HEK293 (cell line): ENCODE measurements at regions not wholly inside any gene's neighbourhood (a gene's known extent, or its start where the extent isn't known, plus 50 kb on each side); places are given as distances from the start of the nearest gene placed in this dataset.

Source experiments
- ATF2 ChIP-seq: fragments of 450-650 bp; formaldehyde crosslinking; IDR thresholded peaks from 2 replicates; pipeline ENCODE4 v1.5.1; 2016; ENCODE audit warnings: missing biosample characterization, missing genetic modification characterization, low read depth
- GLI4 ChIP-seq: fragments of 450-650 bp; formaldehyde crosslinking; IDR thresholded peaks from 2 replicates; pipeline ENCODE4 v1.5.1; 2016; ENCODE audit warnings: missing biosample characterization, missing genetic modification characterization
- SETDB1 ChIP-seq: IDR thresholded peaks from one replicate; pipeline ENCODE4 v1.6.1; 2017; ENCODE audit warnings: mild to moderate bottlenecking, low read length, moderate library complexity, mixed read lengths; ENCODE audit not compliant: insufficient read length
- ZBTB1 ChIP-seq: fragments of 450-650 bp; formaldehyde crosslinking; IDR thresholded peaks from 2 replicates; pipeline ENCODE4 v1.5.1; 2016; ENCODE audit warnings: missing biosample characterization, missing genetic modification characterization
- ZBTB17 ChIP-seq: fragments of 450-650 bp; formaldehyde crosslinking; IDR thresholded peaks from 2 replicates; pipeline ENCODE4 v1.5.1; 2016; ENCODE audit warnings: missing biosample characterization, missing genetic modification characterization
- ZBTB26 ChIP-seq: fragments of 450-650 bp; formaldehyde crosslinking; optimal IDR thresholded peaks from 2 replicates; pipeline ENCODE3; 2016; ENCODE audit warnings: missing biosample characterization, mild to moderate bottlenecking, missing genetic modification characterization
- ZFP3 ChIP-seq: fragments of 450-650 bp; formaldehyde crosslinking; IDR thresholded peaks from 2 replicates; pipeline ENCODE4 v1.5.1; 2016; ENCODE audit warnings: low read depth, missing biosample characterization, missing genetic modification characterization
- ZNF140 ChIP-seq: fragments of 450-650 bp; formaldehyde crosslinking; IDR thresholded peaks from 2 replicates; pipeline ENCODE4 v1.5.1; 2016; ENCODE audit warnings: missing biosample characterization, missing genetic modification characterization
- ZNF354C ChIP-seq: fragments of 450-650 bp; formaldehyde crosslinking; IDR thresholded peaks from 2 replicates; pipeline ENCODE4 v1.5.1; 2016; ENCODE audit warnings: missing biosample characterization, missing genetic modification characterization, low read depth, borderline replicate concordance
- ZNF701 ChIP-seq: fragments of 450-650 bp; formaldehyde crosslinking; IDR thresholded peaks from 2 replicates; pipeline ENCODE4 v1.5.1; 2016; ENCODE audit warnings: missing biosample characterization, missing genetic modification characterization
- ZNF792 ChIP-seq: fragments of 450-650 bp; formaldehyde crosslinking; IDR thresholded peaks from 2 replicates; pipeline ENCODE4 v1.5.1; 2016; ENCODE audit warnings: missing biosample characterization, missing genetic modification characterization
- TF ChIP-seq, protein P1 (sequence below): fragments of 450-650 bp; formaldehyde crosslinking; IDR thresholded peaks from 2 replicates; pipeline ENCODE4 v1.5.1; 2016; ENCODE audit warnings: missing biosample characterization, missing genetic modification characterization
- TF ChIP-seq, protein P2 (sequence below): fragments of 450-650 bp; formaldehyde crosslinking; IDR thresholded peaks from 2 replicates; pipeline ENCODE4 v1.5.1; 2016; ENCODE audit warnings: missing biosample characterization, missing genetic modification characterization
- TF ChIP-seq, protein P3 (sequence below): fragments of 450-650 bp; formaldehyde crosslinking; IDR thresholded peaks from 2 replicates; pipeline ENCODE4 v1.5.1; 2016; ENCODE audit warnings: missing biosample characterization, missing genetic modification characterization

GRCh38 chr15:96072821-96073220 is 257.7 kb upstream of the NR2F2 start:
- TF ChIP-seq ZFP3 (no peak), ZBTB17 (tag by site-specific recombination) (no peak), ZNF140 (tag by site-specific recombination) (no peak), SETDB1 (no peak), ZBTB26 (tag by site-specific recombination) (no peak), ZNF792 (no peak), ZNF701 (tag by site-specific recombination) (no peak), ZBTB1 (tag by site-specific recombination) (no peak), ZNF354C (tag by site-specific recombination) (no peak), GLI4 (no peak), ATF2 (tag by site-specific recombination) (no peak)
- TF ChIP-seq, protein P1, sequence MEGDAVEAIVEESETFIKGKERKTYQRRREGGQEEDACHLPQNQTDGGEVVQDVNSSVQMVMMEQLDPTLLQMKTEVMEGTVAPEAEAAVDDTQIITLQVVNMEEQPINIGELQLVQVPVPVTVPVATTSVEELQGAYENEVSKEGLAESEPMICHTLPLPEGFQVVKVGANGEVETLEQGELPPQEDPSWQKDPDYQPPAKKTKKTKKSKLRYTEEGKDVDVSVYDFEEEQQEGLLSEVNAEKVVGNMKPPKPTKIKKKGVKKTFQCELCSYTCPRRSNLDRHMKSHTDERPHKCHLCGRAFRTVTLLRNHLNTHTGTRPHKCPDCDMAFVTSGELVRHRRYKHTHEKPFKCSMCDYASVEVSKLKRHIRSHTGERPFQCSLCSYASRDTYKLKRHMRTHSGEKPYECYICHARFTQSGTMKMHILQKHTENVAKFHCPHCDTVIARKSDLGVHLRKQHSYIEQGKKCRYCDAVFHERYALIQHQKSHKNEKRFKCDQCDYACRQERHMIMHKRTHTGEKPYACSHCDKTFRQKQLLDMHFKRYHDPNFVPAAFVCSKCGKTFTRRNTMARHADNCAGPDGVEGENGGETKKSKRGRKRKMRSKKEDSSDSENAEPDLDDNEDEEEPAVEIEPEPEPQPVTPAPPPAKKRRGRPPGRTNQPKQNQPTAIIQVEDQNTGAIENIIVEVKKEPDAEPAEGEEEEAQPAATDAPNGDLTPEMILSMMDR (tag by site-specific recombination) = no peak
- TF ChIP-seq, protein P2, sequence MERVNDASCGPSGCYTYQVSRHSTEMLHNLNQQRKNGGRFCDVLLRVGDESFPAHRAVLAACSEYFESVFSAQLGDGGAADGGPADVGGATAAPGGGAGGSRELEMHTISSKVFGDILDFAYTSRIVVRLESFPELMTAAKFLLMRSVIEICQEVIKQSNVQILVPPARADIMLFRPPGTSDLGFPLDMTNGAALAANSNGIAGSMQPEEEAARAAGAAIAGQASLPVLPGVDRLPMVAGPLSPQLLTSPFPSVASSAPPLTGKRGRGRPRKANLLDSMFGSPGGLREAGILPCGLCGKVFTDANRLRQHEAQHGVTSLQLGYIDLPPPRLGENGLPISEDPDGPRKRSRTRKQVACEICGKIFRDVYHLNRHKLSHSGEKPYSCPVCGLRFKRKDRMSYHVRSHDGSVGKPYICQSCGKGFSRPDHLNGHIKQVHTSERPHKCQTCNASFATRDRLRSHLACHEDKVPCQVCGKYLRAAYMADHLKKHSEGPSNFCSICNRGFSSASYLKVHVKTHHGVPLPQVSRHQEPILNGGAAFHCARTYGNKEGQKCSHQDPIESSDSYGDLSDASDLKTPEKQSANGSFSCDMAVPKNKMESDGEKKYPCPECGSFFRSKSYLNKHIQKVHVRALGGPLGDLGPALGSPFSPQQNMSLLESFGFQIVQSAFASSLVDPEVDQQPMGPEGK = no peak
- TF ChIP-seq, protein P3, sequence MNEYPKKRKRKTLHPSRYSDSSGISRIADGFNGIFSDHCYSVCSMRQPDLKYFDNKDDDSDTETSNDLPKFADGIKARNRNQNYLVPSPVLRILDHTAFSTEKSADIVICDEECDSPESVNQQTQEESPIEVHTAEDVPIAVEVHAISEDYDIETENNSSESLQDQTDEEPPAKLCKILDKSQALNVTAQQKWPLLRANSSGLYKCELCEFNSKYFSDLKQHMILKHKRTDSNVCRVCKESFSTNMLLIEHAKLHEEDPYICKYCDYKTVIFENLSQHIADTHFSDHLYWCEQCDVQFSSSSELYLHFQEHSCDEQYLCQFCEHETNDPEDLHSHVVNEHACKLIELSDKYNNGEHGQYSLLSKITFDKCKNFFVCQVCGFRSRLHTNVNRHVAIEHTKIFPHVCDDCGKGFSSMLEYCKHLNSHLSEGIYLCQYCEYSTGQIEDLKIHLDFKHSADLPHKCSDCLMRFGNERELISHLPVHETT = no peak
